GM23338 (cell line): ENCODE measurements at regions not wholly inside any gene's neighbourhood (a gene's known extent, or its start where the extent isn't known, plus 50 kb on each side); places are given as distances from the start of the nearest gene placed in this dataset.

Experiments used
- CREB1 ChIP-seq: fragments of 250-450 bp; sonication (Bioruptor Pico); IDR thresholded peaks from 2 replicates; pipeline ENCODE4 v1.5.0; 2020; ENCODE audit warnings: low read depth, mild to moderate bottlenecking, moderate library complexity
- CTCF ChIP-seq, 2 experiments: fragments of 200-600 bp in 1 of 2; sonication (generic) in 1 of 2; conservative IDR thresholded peaks; 2 replicates each; pipeline versions ENCODE4 v1.5.1 to v1.6.1; 2016 to 2017; ENCODE audit warnings: antibody characterized with exemption in 2 of 2, low read depth in 2 of 2, mild to moderate bottlenecking in 2 of 2, moderate library complexity in 1 of 2
- EZH2 ChIP-seq: fragments of 200-600 bp; sonication (generic); IDR thresholded peaks from one replicate; pipeline ENCODE4 v1.8.0; 2017; ENCODE audit warnings: antibody characterized with exemption, mild to moderate bottlenecking, low read depth; ENCODE audit not compliant: unreplicated experiment
- EZH2phosphoT487 ChIP-seq: fragments of 200-600 bp; sonication (generic); IDR thresholded peaks from one replicate; pipeline ENCODE4 v1.8.1; 2018; ENCODE audit warnings: antibody characterized with exemption; ENCODE audit not compliant: unreplicated experiment
- JUNB ChIP-seq: IDR thresholded peaks from one replicate; pipeline ENCODE4 v1.6.1; 2016; ENCODE audit warnings: antibody characterized with exemption; ENCODE audit not compliant: unreplicated experiment
- NANOG ChIP-seq: IDR thresholded peaks from 2 replicates; pipeline ENCODE4 v1.6.1; 2016; ENCODE audit warnings: antibody characterized with exemption, borderline replicate concordance
- STAT1 ChIP-seq: IDR thresholded peaks from one replicate; pipeline ENCODE4 v1.6.1; 2016; ENCODE audit warnings: antibody characterized with exemption; ENCODE audit not compliant: unreplicated experiment
- ZNF114 ChIP-seq: fragments of 250-450 bp; sonication (Bioruptor Pico); IDR thresholded peaks from 2 replicates; pipeline ENCODE4 v1.5.0; 2020; ENCODE audit warnings: mild to moderate bottlenecking, moderate library complexity
- ZNF331 ChIP-seq: fragments of 250-450 bp; sonication (Bioruptor Pico); IDR thresholded peaks from 2 replicates; pipeline ENCODE4 v1.5.0; 2020; ENCODE audit warnings: low read depth, mild to moderate bottlenecking, moderate library complexity
- ZNF462 ChIP-seq: fragments of 250-450 bp; sonication (Bioruptor Pico); IDR thresholded peaks from 2 replicates; pipeline ENCODE4 v1.5.0; 2020; ENCODE audit warnings: mild to moderate bottlenecking, moderate library complexity

GRCh38 chr3:177960722-177961121 lies 575.5 kb upstream of the KCNMB2 start (continued):
- TF ChIP-seq ZNF462 (CRISPR knock-in tag) (no peak), NANOG (no peak), CREB1 (CRISPR knock-in tag) (no peak), CTCF (conservative IDR thresholded peaks at IDR 0.05; ENCODE audit: low read depth in 2 of 2) (no peak), EZH2 (no peak), EZH2phosphoT487 (no peak), ZNF331 (no peak), STAT1 (no peak), ZNF114 (CRISPR knock-in tag) (no peak), JUNB (no peak)
